GM19455 (cell line): ENCODE measurements at regions not wholly inside any gene's neighbourhood (a gene's known extent, or its start where the extent isn't known, plus 50 kb on each side); places are given as distances from the start of the nearest gene placed in this dataset.
"Not testable (repeated sequence)": the region's sequence is repeated elsewhere in the genome, so short reads cannot be mapped to it uniquely, and the experiment has no call there.

Source experiments
- ATAC-seq: cut with Tn5 transposase; IDR thresholded peaks from one replicate; pipeline ENCODE4 v1.9.1; 2021; ENCODE audit not compliant: unreplicated experiment

DNA sequence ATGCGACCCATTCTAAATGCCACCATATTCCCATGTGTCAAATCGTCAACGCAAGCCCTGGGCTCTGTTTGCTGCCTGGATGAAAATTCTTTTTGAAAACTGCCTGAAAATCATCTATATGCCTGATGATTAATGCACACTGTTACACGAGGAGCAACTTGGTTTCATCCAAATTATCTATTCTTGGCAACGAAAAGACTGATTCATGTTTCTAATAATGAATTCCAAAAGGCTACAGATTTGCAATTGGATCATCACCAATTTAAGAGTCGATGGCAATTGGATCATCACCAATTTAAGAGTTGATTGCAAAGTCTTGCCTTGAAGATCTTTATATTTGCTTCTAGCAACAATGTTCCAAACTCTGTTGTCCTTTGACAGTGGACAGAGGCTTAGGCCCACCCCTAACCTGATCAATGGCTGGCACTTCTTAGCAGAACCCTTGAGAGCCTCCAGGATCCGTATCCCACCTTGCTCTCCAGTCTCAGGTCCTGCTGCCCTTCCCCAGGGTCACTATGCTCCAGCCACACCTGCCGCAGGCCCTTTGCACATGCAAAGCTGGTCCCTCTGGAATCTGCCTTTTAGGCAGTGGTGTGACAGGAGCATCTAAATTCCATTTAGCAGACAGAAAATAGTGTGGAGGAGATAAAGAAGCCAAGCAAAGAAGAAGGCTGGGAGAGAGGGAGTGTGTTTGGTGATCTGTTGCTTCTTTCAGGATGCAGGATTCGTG lies 460.9 kb upstream of the SULF2 start:
- no peak for ATAC-seq

DNA sequence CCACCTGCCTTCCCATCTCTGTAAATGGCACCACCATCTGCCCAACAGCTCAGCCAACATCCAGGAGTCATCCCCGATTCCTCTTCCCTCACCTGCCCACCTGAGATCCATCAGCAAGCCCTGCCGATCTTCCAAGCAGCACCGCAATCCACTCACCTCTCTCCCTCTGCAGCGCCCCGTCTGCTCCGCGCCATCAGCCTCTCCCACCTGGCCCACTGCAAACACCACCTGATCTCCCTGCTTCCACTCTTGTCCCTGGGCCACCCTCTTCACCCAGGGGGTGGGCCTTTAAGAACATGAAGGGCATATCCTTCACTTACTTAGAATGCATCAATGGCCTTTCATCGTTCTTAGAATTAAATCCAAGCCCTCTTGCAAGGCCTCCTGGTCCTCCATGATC lies 457.3 kb upstream of the SULF2 start:
- ATAC-seq, result no peak

DNA sequence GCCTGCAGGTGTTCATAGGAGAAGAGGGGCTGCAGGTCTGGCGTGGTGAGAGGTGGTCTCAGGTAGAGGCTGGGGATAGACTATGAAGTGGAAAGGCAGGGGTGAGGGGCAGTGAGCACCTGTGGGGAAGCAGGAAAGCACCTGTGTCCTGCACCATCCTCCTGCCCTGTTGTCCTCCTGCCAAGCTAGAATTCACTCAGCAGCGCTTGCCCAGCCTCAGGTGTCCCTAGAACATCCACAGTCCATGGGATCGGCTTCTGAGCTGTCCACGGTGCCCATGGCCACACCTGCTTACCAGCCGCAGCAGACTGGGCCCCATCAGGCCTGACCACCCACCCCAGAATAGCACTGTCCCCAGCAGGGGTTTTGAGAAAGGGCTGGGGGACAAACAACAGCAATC lies 456.2 kb upstream of the SULF2 start:
- ATAC-seq, result no peak

DNA sequence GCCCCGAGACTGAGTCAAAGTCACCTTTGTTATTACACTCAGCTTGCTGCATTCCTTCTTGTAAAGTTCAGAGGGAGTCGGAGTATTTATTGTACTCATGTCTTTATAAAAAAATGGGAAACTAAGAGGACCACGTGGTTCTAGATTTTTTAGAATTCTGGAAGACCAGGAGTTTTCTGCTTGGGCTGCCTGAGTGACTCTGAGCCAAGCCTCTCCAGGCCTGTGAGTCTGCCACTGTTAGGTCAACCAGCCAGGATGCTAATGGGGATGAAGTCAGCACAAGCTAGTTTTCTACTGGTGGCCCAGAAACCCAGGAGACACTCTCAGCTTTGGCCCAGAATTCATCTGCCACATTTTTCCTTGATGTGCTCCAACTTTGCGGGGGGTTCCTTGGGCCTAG lies 453.5 kb upstream of the SULF2 start:
- no peak for ATAC-seq

DNA sequence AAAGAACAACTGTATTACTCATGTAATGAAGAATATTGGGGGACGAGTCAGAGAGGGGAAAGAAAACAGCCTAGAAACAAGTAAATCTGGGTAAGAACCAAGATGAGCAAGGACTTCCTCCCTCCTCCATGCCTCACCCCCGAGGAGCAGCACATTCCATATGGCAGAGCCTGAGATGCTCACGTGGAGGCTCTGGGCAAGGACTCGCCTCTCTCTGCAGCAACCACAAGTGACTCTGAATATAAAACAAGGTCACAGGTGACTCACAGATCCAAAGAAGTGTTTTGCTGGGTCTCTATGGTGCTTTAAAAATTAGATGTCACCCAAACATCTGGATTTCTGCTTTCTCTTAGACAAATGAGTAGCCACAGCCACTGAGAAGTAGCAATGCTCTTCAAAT lies 453.0 kb upstream of the SULF2 start:
- ATAC-seq, result no peak

DNA sequence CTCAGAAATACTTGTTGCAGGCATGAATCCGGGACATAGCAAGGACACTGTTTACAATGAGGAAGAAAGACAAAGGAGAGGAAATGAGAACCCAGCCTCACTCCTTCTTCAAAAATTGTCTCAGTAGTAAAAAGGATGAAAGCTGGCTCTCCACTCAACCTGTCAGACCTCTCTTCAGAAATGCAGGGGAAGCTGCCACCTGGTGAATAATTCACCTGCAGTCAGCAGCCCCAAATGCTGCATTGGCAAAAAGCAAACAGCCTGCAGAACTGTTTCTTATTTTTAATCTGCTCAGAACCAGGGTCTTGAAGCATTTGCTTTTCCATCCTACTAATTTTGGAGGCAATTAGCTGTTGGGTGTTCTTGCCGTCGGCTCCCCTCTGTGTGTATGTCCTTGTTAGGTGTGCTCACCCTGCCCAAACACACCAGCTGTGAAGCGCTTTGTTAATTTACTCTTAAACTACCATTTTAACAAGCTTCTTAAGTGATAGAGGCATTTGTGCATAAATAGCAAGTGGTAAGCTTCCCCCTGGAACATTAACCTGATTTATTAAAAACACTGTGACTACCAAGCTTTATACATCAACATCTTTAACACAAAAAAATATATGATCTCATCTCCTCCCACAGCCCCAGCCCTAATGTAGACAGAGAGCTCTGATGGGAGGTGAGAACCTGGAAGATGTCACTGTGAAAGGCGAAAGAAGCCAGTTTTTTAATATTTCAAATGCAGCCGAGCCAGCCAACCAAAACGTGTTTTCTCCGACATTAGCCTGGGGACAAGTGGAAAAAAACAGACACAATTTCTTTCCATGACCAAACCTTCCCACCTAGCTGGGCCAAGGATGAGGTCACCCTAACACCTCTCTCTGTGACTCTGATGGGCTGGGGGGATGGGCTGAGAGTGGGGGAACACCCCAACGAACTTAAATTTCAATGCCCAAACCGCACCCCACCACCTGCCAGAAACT lies 451.0 kb upstream of the SULF2 start:
- ATAC-seq, result no peak

DNA sequence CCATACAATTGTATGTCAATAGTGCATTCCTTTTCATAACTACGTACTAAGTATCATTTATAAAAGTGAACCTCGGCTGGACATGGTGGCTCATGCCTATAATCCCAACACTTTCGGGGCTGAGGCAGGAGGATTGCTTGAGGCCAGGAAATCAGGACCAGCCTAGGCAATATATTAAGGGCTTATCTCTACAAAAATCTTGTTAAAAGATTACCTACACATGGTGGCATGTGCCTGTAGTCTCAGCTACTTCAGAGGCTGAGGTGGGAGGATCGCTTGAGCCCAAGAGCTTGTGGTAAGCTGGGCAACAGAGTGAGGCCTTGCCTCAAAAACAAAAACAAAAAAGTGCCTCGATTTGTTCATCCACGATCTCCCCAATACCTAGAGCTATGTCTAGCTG lies 449.7 kb upstream of the SULF2 start:
- no peak for ATAC-seq

DNA sequence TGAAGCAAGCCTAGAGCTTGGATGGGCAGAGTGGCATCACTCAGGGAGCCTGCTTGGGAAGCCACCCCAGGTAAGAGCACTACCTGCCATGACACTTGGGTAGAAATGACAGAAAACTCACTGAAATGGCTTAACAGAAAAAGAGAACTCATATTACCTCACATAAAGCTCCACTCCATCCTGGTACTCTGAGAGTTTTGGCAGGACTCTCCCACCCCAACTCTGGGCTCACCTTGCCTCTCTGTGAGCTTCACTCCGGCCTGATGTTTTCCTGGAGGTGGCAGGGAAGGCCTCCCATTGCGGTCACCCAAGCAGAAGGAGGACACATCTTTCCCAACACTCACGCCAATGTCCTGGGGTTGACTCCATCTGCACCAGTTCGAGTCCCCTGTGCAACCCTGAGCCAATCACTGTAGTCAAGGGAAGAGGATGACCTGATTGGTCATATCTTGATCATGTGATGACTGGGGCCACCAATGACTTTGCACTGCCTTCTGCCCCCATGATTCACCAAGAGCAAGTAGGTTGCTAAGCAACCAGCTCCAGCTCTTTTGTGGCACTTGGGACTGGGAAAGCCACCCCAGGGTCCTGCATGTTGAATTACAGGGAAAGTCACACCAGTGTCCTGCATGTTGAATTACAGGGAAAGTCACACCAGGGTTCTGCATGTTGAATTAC lies 446.1 kb upstream of the SULF2 start:
- no peak for ATAC-seq

DNA sequence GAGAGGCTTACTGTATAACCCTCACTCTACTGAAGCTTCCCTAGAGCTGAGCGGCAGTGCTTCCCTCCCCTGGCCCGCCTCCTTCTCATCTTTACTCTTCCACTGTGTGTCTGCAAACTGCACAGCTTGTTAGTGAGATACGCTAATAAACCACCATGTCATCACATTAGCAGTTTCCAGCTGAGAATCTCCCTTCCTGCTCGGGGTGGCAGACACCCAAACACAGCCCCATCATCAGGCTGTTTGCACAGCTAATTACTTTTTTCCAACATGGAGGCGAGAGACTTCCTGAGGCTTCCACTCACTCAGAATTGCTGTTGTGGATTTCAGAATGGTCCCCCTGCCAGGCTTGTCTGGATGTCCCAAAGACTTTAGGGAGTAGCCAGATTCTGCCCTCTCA lies 444.9 kb upstream of the SULF2 start:
- no peak for ATAC-seq

DNA sequence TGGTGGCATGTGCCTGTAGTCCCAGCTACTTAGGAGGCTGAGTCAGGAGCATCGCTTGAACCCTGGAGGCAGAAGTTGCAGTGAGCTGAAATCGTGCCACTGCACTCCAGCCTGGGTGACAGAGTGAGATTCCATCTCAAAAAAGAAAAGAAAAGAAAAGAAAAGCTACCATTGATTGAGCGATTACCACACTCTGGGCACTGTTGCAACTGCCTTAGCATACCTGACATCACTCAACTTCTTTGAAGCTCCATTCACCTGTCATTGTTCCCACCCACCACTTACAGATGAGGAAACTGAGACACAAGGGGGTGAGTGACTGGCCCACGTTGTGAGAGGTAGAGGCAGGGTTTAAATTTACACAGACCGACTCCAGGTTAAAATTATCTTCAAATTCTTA lies 442.1 kb upstream of the SULF2 start:
- ATAC-seq, result no peak

DNA sequence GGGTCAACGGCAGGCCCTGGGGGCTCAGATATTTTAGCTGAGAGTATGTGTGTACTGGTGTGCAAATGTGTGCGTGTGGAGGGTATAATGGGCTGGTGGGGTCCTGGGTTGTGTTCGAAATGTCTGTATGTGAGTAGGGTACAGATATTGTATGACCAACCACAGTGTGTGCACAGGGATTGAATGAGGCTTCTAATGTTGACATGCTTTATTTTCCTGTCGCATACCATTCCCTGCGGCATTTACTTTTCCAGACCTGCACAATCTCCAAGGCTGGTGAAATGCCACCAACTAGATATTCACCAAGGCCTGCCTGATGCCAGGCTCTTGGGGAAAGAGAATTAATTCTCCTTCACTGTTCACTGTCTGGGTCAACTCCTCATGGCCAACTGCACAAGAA lies 441.4 kb upstream of the SULF2 start:
- ATAC-seq, result no peak

DNA sequence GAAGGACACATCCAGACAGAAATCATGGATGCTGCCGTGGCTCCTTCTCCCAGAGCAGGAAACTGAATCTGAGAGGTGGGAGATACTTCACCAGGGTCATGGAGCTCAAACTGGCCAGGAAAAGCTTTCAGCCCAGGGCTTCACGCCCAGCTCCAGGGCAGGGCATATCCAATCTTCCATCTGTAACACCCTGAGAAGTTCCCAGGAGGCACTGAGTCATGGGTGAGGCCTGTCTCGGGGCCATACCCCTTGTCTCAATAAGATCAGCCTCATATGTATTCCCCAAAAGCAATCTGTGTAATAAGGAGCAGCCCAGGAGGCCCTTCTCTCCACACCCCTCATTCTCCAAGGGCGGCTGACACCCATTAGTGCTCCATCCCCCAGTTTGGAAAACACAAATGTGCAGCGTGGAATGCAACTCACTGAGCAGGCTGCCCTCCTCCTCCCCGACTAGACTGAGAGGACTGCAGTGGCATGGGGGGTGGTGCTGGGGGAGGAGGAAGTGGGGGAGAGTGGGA lies 439.3 kb upstream of the SULF2 start:
- no peak for ATAC-seq

DNA sequence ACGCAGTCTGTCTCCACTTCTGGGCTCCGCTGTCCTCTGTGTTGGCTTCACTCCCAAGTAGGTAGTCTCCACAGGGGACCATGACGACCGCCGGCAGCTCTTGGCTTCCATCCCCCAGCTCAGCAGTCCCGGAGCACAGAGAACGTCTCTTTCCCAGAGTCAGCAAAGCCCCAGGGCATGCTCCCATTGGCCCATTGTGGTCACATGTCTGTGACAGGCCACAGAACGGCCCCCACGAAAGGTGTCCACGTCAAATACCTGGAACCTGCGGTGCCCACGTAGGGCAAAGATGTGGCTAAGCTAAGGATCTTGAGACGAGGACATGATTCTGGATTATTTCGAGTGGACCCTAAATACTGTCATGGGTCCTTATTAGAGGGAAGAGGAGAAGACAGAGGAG lies 438.4 kb upstream of the SULF2 start:
- no peak for ATAC-seq

DNA sequence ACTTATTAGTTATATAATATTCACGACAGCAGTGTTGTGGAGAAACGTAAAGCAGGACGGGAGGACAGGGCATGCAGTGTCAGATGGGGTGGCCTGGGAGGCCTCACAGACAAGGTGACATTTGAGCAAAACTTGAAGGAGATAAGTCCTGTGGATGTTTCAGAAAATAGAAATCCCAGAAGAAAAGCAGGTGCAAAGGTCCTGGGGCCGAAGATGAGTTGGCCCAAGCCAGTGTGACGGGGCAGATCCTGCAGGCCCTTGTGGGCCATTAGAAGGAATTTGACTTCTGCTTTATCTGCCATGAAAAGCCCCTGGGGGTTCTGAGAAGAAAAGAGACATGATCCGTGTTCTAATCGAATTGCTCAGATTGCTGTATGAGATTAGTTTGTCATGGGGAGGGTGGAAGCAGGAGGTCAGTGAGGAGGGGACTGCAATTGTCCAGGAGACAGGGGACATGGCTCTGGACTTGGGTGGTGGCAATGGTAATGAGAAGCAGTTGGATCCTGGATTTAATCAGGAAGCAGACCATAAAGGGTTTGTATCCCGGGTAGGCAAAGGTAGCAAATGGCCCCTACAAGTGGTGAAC lies 437.4 kb upstream of the SULF2 start:
- ATAC-seq, result no peak

DNA sequence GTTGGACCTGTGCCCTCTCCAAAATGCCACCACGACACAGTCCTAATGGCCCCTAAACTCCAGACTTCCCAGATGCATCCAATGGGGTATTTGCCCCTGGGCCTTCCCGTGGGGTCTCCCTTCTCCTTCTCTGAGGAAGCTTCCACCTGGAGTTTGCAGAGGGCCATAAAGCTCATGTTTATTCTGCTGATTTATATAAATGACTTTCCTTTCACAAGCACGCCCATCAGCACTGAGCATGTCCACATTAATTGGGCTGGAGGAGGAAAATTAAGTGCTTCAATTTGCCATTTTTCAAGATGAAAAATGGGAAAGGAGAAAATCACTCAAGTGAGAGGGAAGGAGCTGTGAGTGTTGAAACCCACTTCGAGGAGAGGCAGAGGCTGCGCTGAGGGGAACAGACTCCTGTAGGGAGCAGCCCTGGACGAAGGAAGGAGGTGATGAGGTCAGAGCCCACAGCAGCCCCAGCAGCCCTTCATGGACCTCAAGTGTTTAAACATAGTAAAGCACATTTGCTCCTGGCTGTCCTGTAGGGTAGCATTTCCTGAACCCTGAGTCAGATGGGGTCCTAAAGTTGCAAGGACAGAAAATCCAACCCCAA lies 434.9 kb upstream of the SULF2 start:
- no peak for ATAC-seq

DNA sequence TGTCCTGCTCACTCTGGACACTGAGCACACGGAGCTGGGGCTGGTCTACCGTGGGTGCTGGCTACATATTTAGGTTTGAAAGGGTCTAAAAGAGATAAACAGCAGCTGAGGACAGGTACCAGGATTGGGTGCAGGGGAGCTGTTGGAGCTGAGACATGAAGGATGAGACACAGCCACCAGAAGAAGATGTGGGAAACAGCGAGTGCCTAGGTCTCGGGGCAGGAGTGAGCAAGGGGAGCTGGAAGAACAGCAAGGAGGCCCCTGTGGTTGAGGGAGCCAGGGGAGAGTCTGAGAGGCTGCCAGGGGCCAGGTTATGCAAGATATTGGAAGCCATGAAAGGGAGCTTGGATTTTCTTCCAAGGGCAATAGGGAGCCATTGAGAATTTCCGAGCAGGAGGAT lies 434.0 kb upstream of the SULF2 start:
- ATAC-seq, result no peak

DNA sequence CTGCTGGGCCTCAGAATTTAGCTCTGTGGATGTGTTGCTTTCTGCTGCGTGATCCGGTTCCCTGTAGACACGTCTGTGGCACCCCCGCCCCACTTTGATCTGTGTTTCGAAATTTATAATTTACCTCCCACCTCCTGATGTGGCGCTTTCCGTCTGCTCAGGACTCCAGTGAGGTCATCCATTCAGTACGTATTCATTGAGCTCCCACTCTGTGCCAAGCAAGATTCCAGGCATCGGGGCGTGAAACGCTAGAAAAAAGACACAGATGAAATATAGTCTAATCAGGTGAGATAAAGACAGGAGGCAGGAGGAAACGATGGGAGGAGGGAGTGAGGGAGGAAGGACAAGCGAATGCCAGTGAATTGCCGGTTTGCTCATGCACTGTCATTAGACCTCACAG lies 431.9 kb upstream of the SULF2 start:
- no peak for ATAC-seq

DNA sequence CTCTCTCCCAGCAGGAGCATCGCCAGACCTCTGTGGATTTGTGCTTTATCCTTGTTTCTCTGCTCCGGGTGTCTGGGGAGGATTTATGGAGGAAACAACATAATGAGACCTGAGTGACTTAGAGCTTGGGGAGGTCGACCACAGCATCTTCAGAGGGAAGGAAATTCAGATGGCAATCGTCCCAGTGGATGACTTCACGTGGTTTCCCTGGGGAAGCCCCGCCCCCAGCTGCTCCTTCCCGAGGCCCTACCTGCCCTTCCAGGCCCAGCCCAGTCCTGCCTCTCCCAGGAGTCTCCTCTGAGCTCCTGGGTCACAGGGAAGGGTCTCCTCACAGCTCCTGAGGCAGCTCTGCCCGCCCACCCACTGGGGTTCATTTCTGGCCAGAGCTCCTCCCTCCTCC lies 430.3 kb upstream of the SULF2 start:
- no peak for ATAC-seq

DNA sequence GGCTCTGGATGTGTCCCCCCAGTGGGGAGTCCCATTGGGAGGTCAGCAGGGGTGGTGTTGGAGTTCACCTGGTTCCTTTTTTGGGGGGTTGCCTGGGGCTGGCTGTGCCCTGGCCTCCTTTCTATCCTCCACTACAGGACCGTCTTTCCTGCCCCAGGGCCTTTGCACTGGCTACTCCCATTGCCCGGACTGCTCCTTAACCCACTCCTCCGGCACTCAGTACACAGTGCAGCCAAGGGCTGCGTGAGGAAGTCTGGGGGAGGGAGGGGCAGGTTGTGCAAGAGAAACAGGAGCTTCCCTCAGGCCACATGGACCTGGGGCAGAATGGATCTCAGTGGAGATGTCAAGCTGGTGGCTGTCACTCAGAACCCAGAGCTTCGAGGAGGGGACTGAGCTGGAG lies 429.3 kb upstream of the SULF2 start:
- ATAC-seq, result no peak

DNA sequence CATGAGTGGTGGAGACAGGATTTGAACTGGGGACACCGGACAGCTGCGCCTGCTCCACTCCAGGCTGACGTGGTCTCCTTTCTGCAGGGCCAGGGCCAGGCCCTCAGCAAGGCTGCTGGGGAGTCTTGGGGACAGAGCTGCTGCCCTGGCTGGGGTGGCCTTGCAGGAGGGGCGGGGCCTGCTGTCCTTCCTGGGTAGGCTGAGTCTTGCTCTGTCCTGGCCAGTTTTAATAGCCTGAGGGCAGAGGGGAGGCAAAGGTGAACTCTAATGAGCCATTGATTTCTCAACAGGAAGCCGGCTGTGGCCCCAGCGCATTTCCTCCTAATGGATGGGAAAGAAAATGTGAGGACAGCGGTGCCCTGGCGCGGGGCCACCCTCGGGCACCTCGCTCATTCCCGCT lies 428.4 kb upstream of the SULF2 start:
- ATAC-seq, result not testable (repeated sequence)
